Urinary bladder (tissue), 3 donors: ENCODE measurements at regions not wholly inside any gene's neighbourhood (a gene's known extent, or its start where the extent isn't known, plus 50 kb on each side); places are given as distances from the start of the nearest gene placed in this dataset.

Experiments
- DNase-seq: peaks from one replicate; pipeline ENCODE4 v3.0.0-alpha.2; 2015; ENCODE audit errors: extremely low spot score
- H3K27ac ChIP-seq: one replicate; pipeline ENCODE4 v1.5.1; 2013; ENCODE audit warnings: low read depth, mild to moderate bottlenecking, moderate library complexity
- H3K36me3 ChIP-seq: one replicate; pipeline ENCODE4 v1.6.1; 2013; ENCODE audit warnings: mild to moderate bottlenecking, moderate library complexity; ENCODE audit not compliant: insufficient read depth
- H3K4me1 ChIP-seq: one replicate; pipeline ENCODE4 v1.6.1; 2013; ENCODE audit warnings: mild to moderate bottlenecking, moderate library complexity; ENCODE audit not compliant: insufficient read depth
- H3K4me3 ChIP-seq: one replicate; pipeline ENCODE4 v1.5.1; 2013; ENCODE audit warnings: low read depth, low read length
- WGBS: extraction: QIAGEN DNeasy Blood & Tissue Kit; methylation state at CpG from one replicate; pipeline ENCODE4 v1.1.7; 2013; 5-methylcytosine and 5-hydroxymethylcytosine counted together
- donor health status: healthy with polysubstance abuse.
- donor health status: healthy.

DNA sequence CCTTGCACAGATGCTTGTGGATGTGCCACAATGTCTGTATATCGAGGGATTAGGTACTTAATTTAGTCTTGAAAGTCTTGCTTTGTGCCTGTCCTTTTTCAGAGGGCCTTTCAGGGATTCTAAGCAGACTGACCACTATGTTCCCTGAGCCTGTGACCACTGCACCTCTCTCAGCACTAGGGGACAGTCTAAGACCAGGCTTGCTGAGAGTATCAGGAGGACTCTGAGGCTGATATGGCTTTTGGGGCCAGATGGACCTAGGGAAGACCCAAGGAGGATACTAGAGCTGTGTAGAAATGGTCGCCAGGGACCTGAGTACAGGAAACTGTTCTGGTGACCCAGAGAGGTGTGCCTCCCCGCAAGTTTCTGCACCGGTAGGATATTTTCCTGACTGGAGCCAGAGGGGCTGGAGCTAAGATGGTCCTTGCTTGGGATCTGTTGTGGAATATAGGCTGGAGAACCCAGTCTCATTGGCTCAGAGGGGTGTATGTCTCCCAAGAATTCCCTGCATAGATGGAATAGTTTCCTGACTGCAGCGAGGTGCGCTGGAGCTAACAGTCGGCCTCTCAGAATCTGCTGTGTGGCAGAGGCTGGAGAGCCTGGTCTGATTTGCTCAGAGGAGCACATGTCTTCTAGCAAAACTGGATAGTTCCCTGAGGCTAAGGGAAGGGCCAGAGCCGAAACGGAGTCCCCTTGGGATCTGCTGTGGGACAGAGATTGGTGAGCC lies 213.2 kb upstream of the DCBLD2 start:
- WGBS = 89% methylated on average over 9 of the region's 9 CpGs
- Histone ChIP-seq H3K4me3 (no peak overlapping the region), H3K4me1 (no peaks in the 10 kb centered on the region), H3K36me3 (no peaks in the 10 kb centered on the region), H3K27ac (no peak overlapping the region)
- DNase-seq = no peak

- DNase-seq = no peak
- WGBS = 80% methylated on average over 3 of the region's 3 CpGs
- Histone ChIP-seq H3K27ac (no peak overlapping the region), H3K4me1 (no peaks in the 10 kb centered on the region), H3K36me3 (no peaks in the 10 kb centered on the region), H3K4me3 (no peak overlapping the region)
Observed at GRCh38 chr3:99111235-99111634, 209.7 kb upstream of the DCBLD2 start.

DNA sequence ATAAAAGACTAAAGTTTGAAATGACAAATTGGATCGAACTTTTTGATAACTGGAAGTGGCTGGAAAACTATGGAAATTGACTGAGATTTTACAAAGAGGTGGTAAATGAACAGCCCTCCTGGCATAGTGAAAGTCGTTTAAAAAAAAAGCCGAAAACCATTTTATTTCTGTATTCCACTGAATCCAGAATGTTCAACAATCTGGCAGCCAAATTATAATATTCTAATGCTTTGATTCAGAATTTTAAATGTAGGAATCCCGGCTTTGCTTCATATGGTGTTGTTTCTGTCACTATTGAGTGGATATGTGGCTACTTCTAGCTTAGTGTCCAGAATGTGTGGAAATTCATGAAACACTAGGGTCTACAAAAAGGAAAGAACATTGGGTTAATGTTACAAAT lies 208.9 kb upstream of the DCBLD2 start:
- Histone ChIP-seq H3K36me3 (no peaks in the 10 kb centered on the region), H3K4me1 (no peaks in the 10 kb centered on the region), H3K4me3 (no peak overlapping the region), H3K27ac (no peak overlapping the region)
- WGBS = 93% methylated on average over 4 of the region's 4 CpGs
- no peak for DNase-seq

DNA sequence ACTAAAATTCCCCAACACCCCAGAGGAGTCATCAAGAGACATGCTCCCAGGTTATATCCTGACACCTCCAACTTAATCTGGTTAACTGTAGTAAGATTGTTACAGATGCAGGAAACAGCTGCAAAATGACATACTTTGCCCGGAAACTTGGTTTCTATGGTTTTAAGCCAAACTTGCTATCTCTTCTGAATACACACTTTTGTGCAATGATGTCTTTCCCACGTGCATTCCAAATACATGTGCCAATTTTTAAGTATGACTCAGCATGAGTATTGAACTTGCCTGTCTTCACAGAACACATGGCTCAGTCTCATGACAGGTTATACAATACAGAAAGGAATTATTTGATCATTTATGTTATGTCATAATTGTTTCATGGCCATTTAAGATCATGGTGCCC lies 207.0 kb upstream of the DCBLD2 start:
- H3K27ac ChIP-seq = no peak overlapping the region
- 27% methylated on average over 2 of the region's 2 CpGs for WGBS
- DNase-seq = no peak

DNA sequence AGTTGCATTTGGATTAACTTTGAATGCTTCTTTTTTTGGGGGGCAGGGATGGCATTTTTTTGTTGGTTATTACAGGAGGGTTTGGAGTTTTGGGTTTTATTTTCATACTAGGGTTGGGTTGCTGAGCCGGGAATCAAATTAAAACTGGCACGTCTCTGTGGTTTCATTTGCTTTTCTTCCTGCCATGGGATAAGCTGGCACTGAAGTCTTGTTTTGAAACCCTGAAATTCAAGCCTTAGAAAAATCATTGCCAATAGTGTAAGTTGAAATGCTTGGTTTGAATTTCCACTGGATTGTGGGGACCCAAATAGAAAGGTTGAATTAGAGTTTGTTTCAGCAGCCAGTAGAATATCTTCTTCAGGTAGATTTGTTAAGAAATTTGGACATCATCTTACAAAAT lies 193.1 kb upstream of the DCBLD2 start:
- no peak overlapping the region for H3K27ac ChIP-seq
- WGBS = 84% methylated on average over 2 of the region's 2 CpGs
- H3K4me3 ChIP-seq = no peak overlapping the region
- no peaks in the 10 kb centered on the region for H3K36me3 ChIP-seq
- DNase-seq = no peak
- no peaks in the 10 kb centered on the region for H3K4me1 ChIP-seq

More for the DNA sequence above, 207.0 kb upstream of the DCBLD2 start:
- Histone ChIP-seq H3K4me1 (no peaks in the 10 kb centered on the region), H3K4me3 (no peak overlapping the region), H3K36me3 (no peaks in the 10 kb centered on the region)

DNA sequence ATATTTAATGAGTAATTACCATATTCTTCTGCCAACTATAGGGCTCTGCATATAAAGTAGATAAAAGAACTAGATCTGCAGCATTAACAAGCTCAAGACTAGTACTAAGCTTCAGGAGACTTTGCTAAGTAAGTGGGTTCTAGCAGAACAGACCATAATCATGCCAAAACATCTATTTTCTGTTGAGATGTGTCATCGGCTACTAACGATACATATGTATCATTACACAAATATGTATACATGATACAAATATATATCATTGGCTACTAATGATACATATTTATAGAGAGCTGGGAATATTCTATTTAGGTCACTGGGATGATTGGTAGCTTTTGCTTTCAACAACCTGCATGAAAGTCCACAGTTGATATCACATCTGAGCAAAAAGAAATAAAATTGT lies 185.8 kb upstream of the DCBLD2 start:
- H3K27ac ChIP-seq = no peak overlapping the region
- no peak overlapping the region for H3K4me3 ChIP-seq
- WGBS = 95% methylated on average over 2 of the region's 2 CpGs
- no peak for DNase-seq
- H3K36me3 ChIP-seq = no peaks in the 10 kb centered on the region
- no peaks in the 10 kb centered on the region for H3K4me1 ChIP-seq

DNA sequence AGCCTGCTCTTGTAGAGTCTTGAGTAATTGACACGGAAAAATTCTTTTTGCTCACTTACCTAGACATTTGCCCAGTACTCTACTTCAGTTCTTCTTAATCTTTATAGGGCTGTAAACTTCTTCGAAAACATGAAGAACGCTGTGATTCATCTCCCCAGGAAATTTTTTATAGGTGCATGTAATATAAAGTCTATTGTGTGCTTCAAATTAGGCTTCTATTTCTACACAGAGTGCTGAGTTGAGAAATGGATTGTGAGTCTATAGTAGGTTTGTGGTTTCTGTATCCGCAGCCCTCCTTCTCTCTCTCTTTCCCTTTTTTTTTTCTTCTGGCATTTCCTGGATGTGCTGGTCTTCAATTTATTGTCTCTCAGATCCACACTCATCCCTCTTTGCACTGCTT lies 183.3 kb upstream of the DCBLD2 start:
- Histone ChIP-seq H3K4me3 (no peak overlapping the region), H3K4me1 (no peaks in the 10 kb centered on the region), H3K36me3 (no peaks in the 10 kb centered on the region), H3K27ac (no peak overlapping the region)
- WGBS = 32% methylated on average over 4 of the region's 4 CpGs
- DNase-seq = no peak

- H3K4me3 ChIP-seq = no peak overlapping the region
- H3K27ac ChIP-seq = no peak overlapping the region
- H3K4me1 ChIP-seq = no peaks in the 10 kb centered on the region
- no peaks in the 10 kb centered on the region for H3K36me3 ChIP-seq
- 80% methylated on average over 2 of the region's 2 CpGs for WGBS
- no peak for DNase-seq
Observed at GRCh38 chr3:99084156-99084555, 182.7 kb upstream of the DCBLD2 start.

GRCh38 chr3:99071096-99071495 lies 169.6 kb upstream of the DCBLD2 start:
- DNase-seq = no peak
- WGBS = 71% methylated on average over 6 of the region's 6 CpGs
- H3K36me3 ChIP-seq = no peaks in the 10 kb centered on the region
- no peak overlapping the region for H3K4me3 ChIP-seq
- no peak overlapping the region for H3K27ac ChIP-seq
- no peaks in the 10 kb centered on the region for H3K4me1 ChIP-seq

- WGBS = 74% methylated on average over 1 of the region's 1 CpG
- no peak for DNase-seq
- H3K27ac ChIP-seq = no peak overlapping the region
Observed at GRCh38 chr3:99069973-99070372, 168.5 kb upstream of the DCBLD2 start.

DNA sequence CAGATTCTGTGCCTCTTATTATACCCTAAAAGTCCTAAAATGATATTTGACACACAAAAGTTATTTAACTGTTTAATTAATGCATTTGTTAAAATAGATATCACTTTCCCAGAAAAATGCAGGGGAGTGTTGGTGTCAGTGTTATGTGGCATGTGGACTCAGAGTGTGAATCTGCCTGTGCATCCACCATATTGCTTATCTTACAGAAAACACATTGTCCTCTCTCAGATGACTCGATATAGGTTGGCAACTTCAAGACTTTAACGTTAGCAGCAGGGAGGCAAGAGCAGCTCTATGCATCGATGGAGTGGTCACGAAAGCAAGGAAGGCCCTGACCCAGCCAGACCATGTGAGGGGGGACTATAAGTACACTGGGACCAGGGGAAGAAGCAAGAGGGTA lies 165.4 kb upstream of the DCBLD2 start:
- 80% methylated on average over 4 of the region's 4 CpGs for WGBS
- no peak overlapping the region for H3K4me3 ChIP-seq
- no peaks in the 10 kb centered on the region for H3K36me3 ChIP-seq
- DNase-seq = no peak
- no peaks in the 10 kb centered on the region for H3K4me1 ChIP-seq
- no peak overlapping the region for H3K27ac ChIP-seq

More at GRCh38 chr3:99069973-99070372, 168.5 kb upstream of the DCBLD2 start:
- H3K4me1 ChIP-seq = no peaks in the 10 kb centered on the region
- H3K36me3 ChIP-seq = no peaks in the 10 kb centered on the region
- H3K4me3 ChIP-seq = no peak overlapping the region

DNA sequence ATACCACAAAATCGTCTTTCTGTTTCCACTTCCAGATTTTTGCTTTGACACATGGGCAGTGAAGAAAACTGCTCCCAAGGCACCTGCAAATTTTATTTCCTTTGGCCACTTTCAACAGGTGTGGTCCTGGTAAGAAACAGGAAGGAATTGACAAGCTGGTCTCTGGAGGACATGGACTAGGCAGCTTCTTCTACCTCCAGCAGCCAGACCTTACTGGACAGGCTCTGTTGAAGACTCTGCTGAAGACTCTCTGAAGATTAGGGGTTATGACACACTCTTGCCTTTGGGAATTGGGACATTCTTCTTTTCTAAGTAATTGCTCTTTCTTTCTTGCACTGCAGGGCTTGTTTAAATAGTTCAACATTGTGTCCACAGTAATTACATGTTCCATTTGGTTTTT lies 147.7 kb upstream of the DCBLD2 start:
- Histone ChIP-seq H3K4me1 (no peaks in the 10 kb centered on the region), H3K4me3 (no peak overlapping the region), H3K36me3 (no peaks in the 10 kb centered on the region), H3K27ac (no peak overlapping the region)
- WGBS = 64% methylated on average over 1 of the region's 1 CpG
- no peak for DNase-seq

DNA sequence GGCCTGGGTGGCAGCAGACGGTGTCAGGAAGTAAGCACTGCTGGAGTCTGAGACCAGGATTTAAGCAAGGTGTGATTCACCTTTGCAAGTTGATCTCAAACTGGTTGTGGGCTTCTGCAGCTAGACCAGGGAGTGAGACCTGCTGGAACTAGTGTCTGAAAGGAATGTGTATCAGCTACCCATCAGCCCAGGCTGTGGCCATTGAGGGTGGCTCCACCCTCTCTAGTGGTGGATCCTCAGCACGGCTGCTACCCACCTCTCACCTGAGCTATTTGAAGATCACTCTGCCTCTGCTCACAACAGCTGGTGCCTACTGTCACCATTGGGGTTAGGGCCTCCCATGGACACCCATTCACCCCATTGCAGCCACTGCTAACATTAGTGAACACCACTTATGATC lies 140.3 kb upstream of the DCBLD2 start:
- Histone ChIP-seq H3K4me1 (no peaks in the 10 kb centered on the region), H3K27ac (no peak overlapping the region), H3K36me3 (no peaks in the 10 kb centered on the region), H3K4me3 (no peak overlapping the region)
- no peak for DNase-seq
- 84% methylated on average over 2 of the region's 2 CpGs for WGBS

DNA sequence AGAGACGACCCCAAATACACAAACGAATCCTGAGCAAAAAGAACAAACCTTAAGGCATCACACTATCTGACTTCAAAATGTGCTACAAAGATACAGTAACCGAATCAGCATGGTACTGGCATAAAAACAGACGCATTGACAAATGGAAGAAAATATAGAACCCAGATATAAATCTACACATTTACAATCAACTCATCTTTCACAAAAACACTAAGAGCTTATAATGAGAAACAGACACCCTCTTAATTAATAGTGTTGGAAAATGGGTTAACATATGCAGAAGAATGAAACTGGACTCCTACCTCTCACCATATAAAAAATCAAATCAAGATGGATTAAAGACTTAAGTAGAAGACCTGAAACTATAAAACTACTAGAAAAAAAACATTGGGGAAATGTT lies 130.3 kb upstream of the DCBLD2 start:
- Histone ChIP-seq H3K4me3 (no peak overlapping the region), H3K36me3 (no peaks in the 10 kb centered on the region), H3K27ac (no peak overlapping the region), H3K4me1 (no peaks in the 10 kb centered on the region)
- DNase-seq = no peak
- WGBS = 76% methylated on average over 4 of the region's 4 CpGs
